ENCODE measurements at regions not wholly inside any gene's neighbourhood (a gene's known extent, or its start where the extent isn't known, plus 50 kb on each side); places are given as distances from the start of the nearest gene placed in this dataset.

GRCh38 chr9:78559449-78559885 is 262.5 kb downstream of the PSAT1 start:
- H2AFZ ChIP-seq, result no peak overlapping the region

GRCh38 chr9:78562021-78562420 is 265.1 kb downstream of the PSAT1 start:
- Histone ChIP-seq H3K79me2 (no peaks in the 10 kb centered on the region), H2AFZ (no peak overlapping the region), H3K4me3 (ENCODE audit: low read depth, low read length) (no peak overlapping the region), H3K4me1 (no peaks in the 10 kb centered on the region), H3K9me3 (ENCODE audit: control insufficient read depth, low read length) (no peaks in the 10 kb centered on the region), H3K9ac (no peak overlapping the region), H3K36me3 (ENCODE audit: control insufficient read depth, insufficient read depth, low read length) (no peaks in the 10 kb centered on the region), H3K27me3 (ENCODE audit: control insufficient read depth, insufficient read depth, low read length) (no peaks in the 10 kb centered on the region), H3K27ac (no peak overlapping the region), H3K4me2 (ENCODE audit: low read length) (no peak overlapping the region)
- TF ChIP-seq CTCF (IDR thresholded peaks at IDR 0.05), result no peak

More at GRCh38 chr9:78559449-78559885, 262.5 kb downstream of the PSAT1 start:
- Histone ChIP-seq H3K4me2 (ENCODE audit: low read length) (no peak overlapping the region), H3K27me3 (ENCODE audit: control insufficient read depth, insufficient read depth, low read length) (no peaks in the 10 kb centered on the region), H3K27ac (no peak overlapping the region), H3K9ac (no peak overlapping the region), H3K4me1 (no peaks in the 10 kb centered on the region), H3K9me3 (ENCODE audit: control insufficient read depth, low read length) (no peaks in the 10 kb centered on the region), H3K36me3 (ENCODE audit: control insufficient read depth, insufficient read depth, low read length) (no peaks in the 10 kb centered on the region), H3K4me3 (ENCODE audit: low read depth, low read length) (no peak overlapping the region), H3K79me2 (no peaks in the 10 kb centered on the region)
- no peak for TF ChIP-seq CTCF (IDR thresholded peaks at IDR 0.05)

GRCh38 chr9:78563269-78563668 is 266.3 kb downstream of the PSAT1 start:
- H3K27me3 ChIP-seq (ENCODE audit: control insufficient read depth, insufficient read depth, low read length), result no peaks in the 10 kb centered on the region
- no peaks in the 10 kb centered on the region for H3K4me1 ChIP-seq
- TF ChIP-seq CTCF (IDR thresholded peaks at IDR 0.05), result no peak
- no peak overlapping the region for H3K27ac ChIP-seq
- no peak overlapping the region for H2AFZ ChIP-seq
- no peaks in the 10 kb centered on the region for H3K36me3 ChIP-seq (ENCODE audit: control insufficient read depth, insufficient read depth, low read length)
- no peak overlapping the region for H3K4me2 ChIP-seq (ENCODE audit: low read length)
- no peak overlapping the region for H3K4me3 ChIP-seq (ENCODE audit: low read depth, low read length)
- H3K79me2 ChIP-seq, result no peaks in the 10 kb centered on the region
- no peaks in the 10 kb centered on the region for H3K9me3 ChIP-seq (ENCODE audit: control insufficient read depth, low read length)
- no peak overlapping the region for H3K9ac ChIP-seq

GRCh38 chr9:78565481-78565880 is 268.6 kb downstream of the PSAT1 start:
- Histone ChIP-seq H3K79me2 (no peaks in the 10 kb centered on the region), H3K27ac (no peak overlapping the region), H2AFZ (no peak overlapping the region), H3K4me3 (ENCODE audit: low read depth, low read length) (no peak overlapping the region), H3K4me2 (ENCODE audit: low read length) (no peak overlapping the region), H3K4me1 (no peaks in the 10 kb centered on the region), H3K27me3 (ENCODE audit: control insufficient read depth, insufficient read depth, low read length) (no peaks in the 10 kb centered on the region), H3K9me3 (ENCODE audit: control insufficient read depth, low read length) (no peaks in the 10 kb centered on the region), H3K9ac (no peak overlapping the region), H3K36me3 (ENCODE audit: control insufficient read depth, insufficient read depth, low read length) (no peaks in the 10 kb centered on the region)
- TF ChIP-seq CTCF (IDR thresholded peaks at IDR 0.05), result no peak

- Histone ChIP-seq H3K4me3 (ENCODE audit: low read depth, low read length) (no peak overlapping the region), H3K27me3 (ENCODE audit: control insufficient read depth, insufficient read depth, low read length) (no peaks in the 10 kb centered on the region), H2AFZ (no peak overlapping the region), H3K27ac (no peak overlapping the region), H3K4me1 (no peaks in the 10 kb centered on the region), H3K36me3 (ENCODE audit: control insufficient read depth, insufficient read depth, low read length) (no peaks in the 10 kb centered on the region), H3K4me2 (ENCODE audit: low read length) (no peak overlapping the region), H3K79me2 (no peaks in the 10 kb centered on the region), H3K9me3 (ENCODE audit: control insufficient read depth, low read length) (no peaks in the 10 kb centered on the region), H3K9ac (no peak overlapping the region)
- TF ChIP-seq CTCF (IDR thresholded peaks at IDR 0.05), result no peak
Measured at GRCh38 chr9:78566521-78566920, 269.6 kb downstream of the PSAT1 start.
